GM04504 (cell line): ENCODE measurements at regions not wholly inside any gene's neighbourhood (a gene's known extent, or its start where the extent isn't known, plus 50 kb on each side); places are given as distances from the start of the nearest gene placed in this dataset.

Experiments
- DNase-seq: peaks from one replicate; pipeline ENCODE4 v3.0.0-alpha.2; 2012; ENCODE audit warnings: low read depth

DNA sequence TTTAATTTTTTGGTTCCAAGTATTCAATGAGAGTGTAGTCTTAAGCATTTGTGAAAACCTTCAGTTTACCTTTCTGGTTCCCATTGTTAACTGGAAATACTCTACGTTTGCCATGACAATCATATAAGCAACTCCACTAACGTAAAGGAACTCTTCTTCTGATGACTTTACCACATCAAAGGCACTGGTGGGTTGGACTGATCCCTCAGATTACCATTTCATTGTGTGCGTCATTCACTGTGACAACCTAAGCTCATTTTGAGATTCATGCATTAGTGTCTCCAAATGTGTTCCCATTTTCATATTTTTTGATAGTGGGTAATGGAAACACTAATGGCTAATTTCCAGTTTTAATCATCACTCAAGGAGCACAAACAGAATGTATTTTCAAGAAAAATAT is 119.9 kb upstream of the COL1A2 start:
- no peak for DNase-seq

- DNase-seq: no peak
Measured at GRCh38 chr7:94276027-94276426, 118.7 kb upstream of the COL1A2 start.

DNA sequence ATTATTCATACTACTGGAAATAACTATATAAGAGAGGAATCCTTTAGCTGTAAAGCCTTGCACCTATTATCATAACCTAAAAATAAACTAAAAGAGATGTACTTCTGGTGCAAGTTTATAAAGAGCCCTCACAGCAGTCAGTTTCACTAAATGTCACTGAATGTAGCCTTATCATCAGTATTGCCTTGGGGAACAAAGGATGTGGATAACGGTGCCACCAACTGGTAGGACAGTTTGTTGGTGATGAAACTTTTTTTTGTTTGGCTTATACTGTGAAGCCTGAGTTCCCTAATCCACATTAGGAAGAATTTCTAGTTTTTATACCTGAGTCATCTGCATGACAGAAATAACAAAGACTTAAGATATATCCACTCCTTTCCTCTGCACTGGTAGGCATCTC is 117.9 kb upstream of the COL1A2 start:
- no peak for DNase-seq

DNA sequence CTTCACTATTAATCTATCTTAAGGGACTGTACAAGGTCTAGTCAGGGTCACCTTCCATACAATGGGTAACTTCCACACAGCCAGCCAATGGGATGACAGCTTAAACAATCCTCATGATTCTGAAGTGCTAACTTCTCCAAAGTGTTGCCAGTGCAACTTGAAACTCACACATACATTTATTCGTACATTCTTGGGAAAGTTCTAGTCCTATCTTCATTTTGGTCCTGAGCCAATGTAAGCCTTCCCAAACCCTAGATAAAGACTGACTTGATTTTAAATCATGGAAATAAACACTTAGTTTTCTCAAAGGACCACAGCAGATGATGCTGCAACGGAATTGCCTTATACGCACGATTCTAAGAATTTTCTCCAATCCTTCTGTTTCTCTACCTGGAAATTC is 117.5 kb upstream of the COL1A2 start:
- DNase-seq: no peak

- DNase-seq: no peak
Measured at GRCh38 chr7:94280851-94281250, 113.8 kb upstream of the COL1A2 start.

DNA sequence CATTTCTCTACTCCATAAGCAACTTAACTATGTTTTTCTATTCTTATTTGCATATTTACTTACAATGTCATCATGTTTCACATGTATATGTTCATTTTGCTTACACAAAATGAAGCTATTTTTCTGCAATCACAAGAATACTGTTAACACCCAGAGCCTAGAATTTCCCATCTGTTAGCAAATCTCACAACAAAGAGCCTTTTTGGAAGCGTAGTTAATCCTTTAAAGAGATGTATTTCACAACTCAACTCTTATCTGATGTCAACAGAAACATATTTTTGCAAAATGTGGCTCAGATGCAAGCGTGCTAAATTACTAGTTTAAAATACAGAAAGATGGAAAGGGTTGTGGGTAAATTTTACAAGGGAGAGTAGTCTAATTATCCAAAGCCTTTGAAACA is 110.6 kb upstream of the COL1A2 start:
- no peak for DNase-seq

DNA sequence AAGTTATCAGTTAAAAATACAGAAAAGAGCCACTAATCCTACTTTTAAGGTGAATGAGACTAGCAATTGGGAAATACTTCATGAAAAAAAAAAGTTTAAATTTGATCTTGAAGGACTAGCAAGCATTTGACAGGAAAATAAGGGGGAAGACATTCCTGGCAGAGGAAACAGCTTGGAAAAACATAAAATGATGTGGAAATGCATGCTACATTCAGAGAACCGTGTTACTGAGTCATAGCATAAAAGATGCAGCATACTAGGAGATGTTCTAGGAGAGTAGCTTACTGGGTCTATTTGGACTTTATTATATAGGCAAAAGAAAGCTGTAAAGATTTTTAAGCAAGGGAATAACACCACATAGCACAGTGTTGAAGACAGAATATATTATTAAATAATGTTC is 108.6 kb upstream of the COL1A2 start:
- no peak for DNase-seq

- no peak for DNase-seq
Measured at GRCh38 chr7:94288096-94288495, 106.6 kb upstream of the COL1A2 start.

GRCh38 chr7:94289071-94289470 is 105.6 kb upstream of the COL1A2 start:
- peak; percentile 82 for DNase-seq

DNA sequence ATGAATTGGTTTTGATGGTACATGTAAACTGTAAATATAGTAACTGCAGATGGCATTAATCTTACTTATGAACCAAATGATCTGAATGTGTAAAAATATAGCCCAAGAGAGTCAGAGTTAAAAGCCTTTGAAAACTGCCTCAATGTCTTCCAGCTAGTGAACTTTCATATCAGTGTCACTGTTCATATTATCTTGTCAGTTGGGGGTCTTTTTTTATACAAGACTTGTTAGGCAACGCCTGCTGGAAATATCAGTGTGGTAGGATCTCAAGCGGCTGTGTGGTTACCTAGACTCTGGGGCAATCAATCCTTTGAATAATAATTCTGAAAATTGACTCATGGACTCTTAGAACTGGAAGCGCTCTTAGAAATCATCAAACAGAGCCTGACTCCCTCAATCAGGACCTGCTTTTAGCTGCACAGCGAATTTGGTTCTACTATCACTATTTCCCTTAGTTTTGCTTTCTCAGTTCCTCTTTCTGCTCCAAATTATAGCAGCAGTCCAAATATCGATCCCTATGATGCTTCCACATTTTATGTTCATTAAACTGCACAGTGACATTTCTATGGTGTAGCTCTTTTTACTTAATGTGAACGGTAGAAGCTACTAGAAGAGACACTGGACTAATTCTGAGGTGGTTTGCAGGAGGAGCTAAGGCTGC is 100.1 kb upstream of the COL1A2 start:
- DNase-seq: no peak

DNA sequence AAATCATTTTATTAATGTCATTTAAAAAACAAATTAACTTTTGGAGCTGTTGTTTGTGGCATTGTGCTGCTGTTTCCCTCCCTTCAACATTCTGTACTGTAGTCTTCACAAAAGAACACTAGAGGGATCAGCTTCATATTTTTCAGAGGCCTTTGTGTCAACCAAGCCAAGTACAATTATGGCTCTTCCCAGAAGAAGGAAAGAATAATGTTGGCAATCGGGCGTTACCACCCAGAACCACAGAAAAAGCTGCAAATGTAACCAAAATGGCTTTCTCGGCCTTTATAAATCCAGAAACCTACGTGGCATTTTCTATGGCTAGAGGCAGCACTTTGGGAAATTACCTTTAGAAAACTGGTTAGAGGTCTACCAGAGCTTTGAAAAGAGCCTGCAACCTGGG is 98.8 kb upstream of the COL1A2 start:
- peak; percentile 77 for DNase-seq

GRCh38 chr7:94296881-94297280 is 97.8 kb upstream of the COL1A2 start:
- DNase-seq: no peak

DNA sequence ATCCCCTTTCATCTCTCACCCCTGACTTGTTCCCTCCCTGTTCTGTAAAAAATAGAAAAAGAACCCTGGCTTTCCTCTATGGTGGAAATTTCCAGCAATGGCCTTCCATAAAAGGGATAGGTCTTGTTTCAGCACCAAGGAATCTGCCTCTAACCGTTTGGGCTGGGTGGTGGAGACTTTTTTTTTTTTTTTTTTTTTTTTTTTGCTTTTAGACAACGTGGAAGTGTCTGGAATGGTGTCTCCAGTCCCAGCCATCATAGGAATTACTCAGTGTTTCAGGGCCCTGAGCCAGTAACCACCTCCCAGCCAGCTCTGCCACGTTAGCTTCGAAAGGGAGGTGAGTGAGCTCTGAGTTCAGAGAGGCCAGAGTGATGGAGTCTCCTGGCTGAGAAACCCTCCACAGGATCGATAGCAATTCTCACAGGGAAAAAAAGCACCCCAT is 97.3 kb upstream of the COL1A2 start:
- DNase-seq: peak; percentile 97

DNA sequence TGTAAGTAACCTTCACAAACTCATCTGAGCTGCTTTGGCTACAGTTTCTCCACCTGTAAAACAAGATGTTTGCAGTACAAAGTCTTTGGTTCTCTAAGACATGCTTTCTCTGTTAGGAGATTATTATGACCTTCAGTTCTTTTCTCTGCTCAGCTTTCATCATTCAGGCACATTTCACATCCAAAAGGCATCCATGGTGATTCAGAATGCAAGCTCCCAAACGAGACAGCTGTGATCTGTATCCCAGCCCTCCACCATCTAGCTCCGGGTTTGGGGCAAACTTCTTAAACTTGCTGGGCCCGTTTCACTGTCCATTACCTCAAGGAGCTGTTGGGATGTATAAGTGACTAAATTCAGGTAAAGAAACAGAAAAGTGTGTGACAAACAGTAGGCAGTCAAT is 95.8 kb upstream of the COL1A2 start:
- DNase-seq: peak; percentile 65

DNA sequence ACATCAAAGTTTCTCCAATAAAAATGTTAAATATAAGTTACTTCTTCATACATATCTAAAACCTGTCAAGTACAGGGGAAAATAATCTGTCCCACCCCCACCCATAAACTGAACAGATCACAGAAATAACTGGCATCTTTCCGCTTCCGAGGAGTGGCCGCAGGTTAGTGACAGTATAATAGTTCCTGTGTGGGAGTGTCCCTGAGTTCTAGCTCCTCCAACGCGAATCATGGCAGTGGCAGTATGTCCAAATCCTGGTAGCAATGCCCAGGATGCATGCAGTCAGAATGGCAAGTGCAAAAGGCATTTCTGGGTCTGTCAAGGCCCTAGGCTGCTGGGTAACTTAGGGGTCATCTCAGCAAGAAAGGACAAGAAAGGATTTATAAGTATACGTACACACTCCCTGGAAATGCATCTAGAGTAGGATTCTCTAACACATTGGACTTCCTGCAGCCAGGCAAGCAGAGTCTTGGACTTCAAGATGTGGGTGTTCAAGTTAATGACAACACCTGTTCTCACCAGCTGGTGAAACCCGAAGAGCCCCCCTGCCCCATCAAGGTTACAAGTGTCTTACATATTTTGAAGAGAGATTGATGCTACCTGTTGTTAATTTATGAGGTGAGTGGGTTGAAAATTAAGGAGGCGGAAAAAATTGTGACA is 94.4 kb upstream of the COL1A2 start:
- DNase-seq: no peak

DNA sequence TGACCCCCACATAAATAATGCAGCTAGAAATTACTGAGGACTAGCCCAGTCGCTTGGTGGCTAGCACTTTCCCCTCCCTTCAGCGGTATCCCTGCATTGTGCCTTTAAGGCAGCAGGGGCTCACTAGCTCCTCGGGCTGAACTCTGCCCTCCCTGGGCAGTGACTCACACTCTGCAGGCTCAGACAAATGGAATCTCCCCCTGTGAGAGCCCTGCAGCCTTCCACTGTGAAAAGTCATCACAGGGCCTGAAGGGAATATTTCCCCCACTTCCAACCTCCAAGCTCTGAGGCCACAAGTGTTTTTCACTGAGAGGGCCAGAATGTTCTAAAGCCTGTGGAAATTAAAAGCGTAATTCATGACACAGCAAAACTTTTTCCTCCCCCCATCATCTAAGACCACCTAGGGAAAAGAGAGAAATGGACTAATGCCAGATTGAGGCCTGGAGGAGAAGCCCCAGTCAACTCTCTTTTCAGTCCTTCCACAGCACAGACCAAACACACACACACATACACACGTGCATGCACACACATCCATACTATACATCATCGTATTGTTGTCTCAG is 93.6 kb upstream of the COL1A2 start:
- DNase-seq: peak; percentile 95

GRCh38 chr7:94303118-94303517 is 91.6 kb upstream of the COL1A2 start:
- DNase-seq: no peak

DNA sequence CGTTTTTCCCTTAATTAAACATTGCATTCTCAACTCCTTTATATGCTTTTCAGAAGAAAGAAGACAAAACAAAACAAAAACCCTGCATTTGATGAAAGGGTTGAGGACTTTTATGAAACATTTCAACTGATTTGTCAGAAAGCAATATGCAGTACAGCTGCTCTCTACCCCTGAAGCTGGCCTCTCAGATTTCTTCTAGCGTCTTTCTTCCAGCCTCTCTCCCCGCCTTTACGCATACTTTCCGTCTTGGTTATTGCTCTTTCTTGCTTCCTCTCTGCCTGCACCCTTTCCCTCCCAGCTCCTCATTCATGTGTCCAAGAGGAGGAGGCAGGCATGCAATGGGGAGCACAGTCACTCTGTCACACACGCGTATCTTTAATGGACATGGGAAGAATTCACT is 91.0 kb upstream of the COL1A2 start:
- no peak for DNase-seq

GRCh38 chr7:94304878-94305277 is 89.8 kb upstream of the COL1A2 start:
- no peak for DNase-seq

DNA sequence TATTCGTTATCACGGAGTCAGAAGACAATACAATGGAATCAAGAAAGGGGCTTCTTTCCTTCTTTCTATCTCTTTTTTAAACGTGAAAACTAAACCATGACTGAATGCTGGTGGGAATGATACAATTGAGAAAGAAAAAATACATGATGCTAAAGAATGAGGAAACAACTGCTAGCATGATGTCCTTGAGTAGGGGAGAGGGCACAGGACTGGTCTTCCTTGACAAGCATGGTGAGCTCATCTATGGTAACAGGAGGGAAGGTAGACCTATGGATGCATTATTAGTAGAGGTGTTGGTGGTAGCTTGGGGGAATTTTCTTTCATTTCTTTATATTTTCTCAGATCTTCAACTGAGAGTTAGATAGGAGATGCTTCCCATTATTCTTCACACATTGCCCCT is 88.9 kb upstream of the COL1A2 start:
- no peak for DNase-seq

DNA sequence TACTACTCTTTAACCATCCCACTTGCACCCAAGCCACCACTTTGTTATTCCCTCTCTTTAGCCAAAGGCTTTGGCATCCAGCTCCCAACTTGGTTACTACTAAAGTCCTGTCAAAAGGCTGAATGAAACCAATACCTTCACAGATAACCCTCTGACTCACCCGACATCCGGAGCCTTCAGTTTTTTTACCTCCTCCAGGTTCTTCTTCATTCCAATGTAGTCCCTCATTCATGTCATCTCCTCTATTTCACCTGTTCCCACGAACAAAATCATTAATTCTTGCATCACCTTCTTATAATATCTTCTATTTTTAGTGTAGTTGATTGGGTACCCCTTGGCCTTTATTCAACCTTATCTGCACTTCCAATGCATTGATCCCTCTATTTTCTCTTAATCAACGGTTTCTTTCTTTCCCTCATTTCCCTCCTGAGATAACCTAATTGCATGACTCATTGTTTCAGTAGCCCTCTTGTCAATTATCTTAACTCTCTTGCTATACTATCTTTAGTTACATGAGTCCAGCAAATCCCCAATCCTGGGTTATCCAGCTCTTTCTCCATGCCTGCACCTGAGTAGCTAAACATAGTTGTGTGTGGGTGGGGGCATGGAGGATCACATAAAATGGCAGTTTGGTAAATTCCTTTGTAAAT is 87.2 kb upstream of the COL1A2 start:
- DNase-seq: no peak

GRCh38 chr7:94311515-94311914 is 83.2 kb upstream of the COL1A2 start:
- no peak for DNase-seq

DNA sequence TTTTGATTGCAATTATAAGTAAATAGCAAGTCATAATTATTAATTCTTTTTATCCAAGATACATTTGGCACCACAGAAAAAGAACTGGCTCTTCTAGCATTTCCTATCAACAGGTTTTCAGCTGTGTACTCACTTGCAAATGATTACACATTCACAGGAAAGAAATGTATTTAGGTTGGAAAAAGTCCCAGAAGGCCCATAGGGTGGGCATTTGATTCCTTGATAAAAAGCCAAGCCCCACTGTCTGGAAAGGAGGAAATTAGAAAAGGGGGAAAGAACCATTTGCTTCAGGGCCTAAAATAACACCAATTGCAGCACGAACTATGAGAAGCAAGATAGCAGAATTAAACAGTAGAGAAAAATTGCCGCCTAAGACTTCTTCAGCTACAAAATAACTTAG is 80.8 kb upstream of the COL1A2 start:
- no peak for DNase-seq
